B cell (primary cell): ENCODE measurements at regions not wholly inside any gene's neighbourhood (a gene's known extent, or its start where the extent isn't known, plus 50 kb on each side); places are given as distances from the start of the nearest gene placed in this dataset.

Experiments used
- EZH2 ChIP-seq: IDR thresholded peaks from 2 replicates; pipeline ENCODE4 v1.6.1; 2012; ENCODE audit warnings: borderline replicate concordance, low read depth, mild to moderate bottlenecking, moderate library complexity, low read length; ENCODE audit not compliant: insufficient read depth, poor library complexity, severe bottlenecking
- TF ChIP-seq, protein P1 (sequence below): fragments of 200-600 bp; IDR thresholded peaks from one replicate; pipeline ENCODE4 v1.8.0; 2022; ENCODE audit warnings: antibody characterized with exemption, mild to moderate bottlenecking

DNA sequence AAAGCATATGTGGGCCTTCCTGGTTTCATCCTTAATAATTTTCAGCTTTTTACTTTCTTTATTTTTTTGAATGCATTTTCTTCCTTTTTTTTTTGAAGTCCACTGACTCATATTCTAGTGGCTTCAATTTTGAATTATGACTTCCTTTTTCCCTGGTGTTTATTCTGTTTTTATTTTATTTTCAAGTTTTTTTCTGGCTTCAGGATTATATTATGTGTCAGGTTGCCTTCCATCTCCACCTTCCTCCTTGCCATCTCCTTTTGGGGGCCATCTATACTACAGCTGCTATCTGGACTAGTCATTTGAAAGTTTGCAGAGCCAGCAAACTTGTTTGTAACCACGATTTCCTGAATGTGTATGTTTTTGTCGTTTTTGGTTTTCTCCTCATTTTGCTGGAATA, 117.6 kb downstream of the LEPR start:
- TF ChIP-seq, protein P1, sequence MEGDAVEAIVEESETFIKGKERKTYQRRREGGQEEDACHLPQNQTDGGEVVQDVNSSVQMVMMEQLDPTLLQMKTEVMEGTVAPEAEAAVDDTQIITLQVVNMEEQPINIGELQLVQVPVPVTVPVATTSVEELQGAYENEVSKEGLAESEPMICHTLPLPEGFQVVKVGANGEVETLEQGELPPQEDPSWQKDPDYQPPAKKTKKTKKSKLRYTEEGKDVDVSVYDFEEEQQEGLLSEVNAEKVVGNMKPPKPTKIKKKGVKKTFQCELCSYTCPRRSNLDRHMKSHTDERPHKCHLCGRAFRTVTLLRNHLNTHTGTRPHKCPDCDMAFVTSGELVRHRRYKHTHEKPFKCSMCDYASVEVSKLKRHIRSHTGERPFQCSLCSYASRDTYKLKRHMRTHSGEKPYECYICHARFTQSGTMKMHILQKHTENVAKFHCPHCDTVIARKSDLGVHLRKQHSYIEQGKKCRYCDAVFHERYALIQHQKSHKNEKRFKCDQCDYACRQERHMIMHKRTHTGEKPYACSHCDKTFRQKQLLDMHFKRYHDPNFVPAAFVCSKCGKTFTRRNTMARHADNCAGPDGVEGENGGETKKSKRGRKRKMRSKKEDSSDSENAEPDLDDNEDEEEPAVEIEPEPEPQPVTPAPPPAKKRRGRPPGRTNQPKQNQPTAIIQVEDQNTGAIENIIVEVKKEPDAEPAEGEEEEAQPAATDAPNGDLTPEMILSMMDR, result no peak
- TF ChIP-seq EZH2, result no peak
